AG04449 (cell line): ENCODE measurements at regions not wholly inside any gene's neighbourhood (a gene's known extent, or its start where the extent isn't known, plus 50 kb on each side); places are given as distances from the start of the nearest gene placed in this dataset.

Experiments used
- CTCF ChIA-PET: fragments of 350-600 bp; formaldehyde crosslinking; extraction: SDS; loops from one replicate; lab custom pipeline; 2021; ENCODE audit warnings: antibody characterized with exemption; lab: Yijun Ruan, JAX
- POLR2A ChIA-PET: fragments of 400-600, 350-600 bp; formaldehyde crosslinking; extraction: SDS; loops from one replicate; lab custom pipeline; 2020; ENCODE audit warnings: antibody characterized with exemption, inconsistent platforms; lab: Yijun Ruan, JAX
- DNase-seq: peaks from one replicate; pipeline ENCODE4 v3.0.0-alpha.2; 2010; ENCODE audit warnings: low read depth, low spot score
- H3K4me3 ChIP-seq: 2 replicates; pipeline ENCODE4 v1.5.1; 2011; ENCODE audit warnings: low read depth, mild to moderate bottlenecking, control low read depth, low read length
- TF ChIP-seq, protein P1 (sequence below): IDR thresholded peaks from one replicate; pipeline ENCODE4 v1.5.1; 2011; ENCODE audit warnings: mild to moderate bottlenecking, moderate library complexity, low read length, control low read depth, inconsistent platforms; ENCODE audit not compliant: insufficient read depth; ENCODE audit errors: missing control alignments

DNA sequence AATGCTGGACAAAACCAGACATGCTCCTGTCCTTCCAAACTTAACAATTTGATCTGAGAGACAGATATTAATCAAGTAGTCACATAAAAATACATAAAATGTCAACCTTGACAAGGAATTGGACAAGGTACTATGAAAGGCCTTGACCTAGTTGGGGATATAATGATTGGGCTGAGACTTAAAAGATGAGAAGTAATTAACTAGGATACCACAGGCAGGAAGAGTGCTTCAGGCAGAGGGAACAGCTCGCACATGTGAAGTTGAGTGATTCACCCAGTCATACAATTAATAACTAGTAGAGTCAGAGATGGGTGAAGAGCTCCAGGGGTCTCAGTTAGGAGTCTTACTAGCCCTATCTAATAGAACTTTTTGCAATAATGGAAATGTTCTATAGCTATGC, 259.5 kb downstream of the MSRB3 start:
- no peak for DNase-seq
- TF ChIP-seq, protein P1, sequence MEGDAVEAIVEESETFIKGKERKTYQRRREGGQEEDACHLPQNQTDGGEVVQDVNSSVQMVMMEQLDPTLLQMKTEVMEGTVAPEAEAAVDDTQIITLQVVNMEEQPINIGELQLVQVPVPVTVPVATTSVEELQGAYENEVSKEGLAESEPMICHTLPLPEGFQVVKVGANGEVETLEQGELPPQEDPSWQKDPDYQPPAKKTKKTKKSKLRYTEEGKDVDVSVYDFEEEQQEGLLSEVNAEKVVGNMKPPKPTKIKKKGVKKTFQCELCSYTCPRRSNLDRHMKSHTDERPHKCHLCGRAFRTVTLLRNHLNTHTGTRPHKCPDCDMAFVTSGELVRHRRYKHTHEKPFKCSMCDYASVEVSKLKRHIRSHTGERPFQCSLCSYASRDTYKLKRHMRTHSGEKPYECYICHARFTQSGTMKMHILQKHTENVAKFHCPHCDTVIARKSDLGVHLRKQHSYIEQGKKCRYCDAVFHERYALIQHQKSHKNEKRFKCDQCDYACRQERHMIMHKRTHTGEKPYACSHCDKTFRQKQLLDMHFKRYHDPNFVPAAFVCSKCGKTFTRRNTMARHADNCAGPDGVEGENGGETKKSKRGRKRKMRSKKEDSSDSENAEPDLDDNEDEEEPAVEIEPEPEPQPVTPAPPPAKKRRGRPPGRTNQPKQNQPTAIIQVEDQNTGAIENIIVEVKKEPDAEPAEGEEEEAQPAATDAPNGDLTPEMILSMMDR, result no peak
- H3K4me3 ChIP-seq, result no peak overlapping the region
- ChIA-PET POLR2A (no interaction called here), CTCF (interaction anchor here (0.7 to 2.0 kb wide), 3 partner anchors 18 to 64 kb away, joined by 3 to 10 read pairs (median 5); no protein-coding TSS in a partner anchor)

DNA sequence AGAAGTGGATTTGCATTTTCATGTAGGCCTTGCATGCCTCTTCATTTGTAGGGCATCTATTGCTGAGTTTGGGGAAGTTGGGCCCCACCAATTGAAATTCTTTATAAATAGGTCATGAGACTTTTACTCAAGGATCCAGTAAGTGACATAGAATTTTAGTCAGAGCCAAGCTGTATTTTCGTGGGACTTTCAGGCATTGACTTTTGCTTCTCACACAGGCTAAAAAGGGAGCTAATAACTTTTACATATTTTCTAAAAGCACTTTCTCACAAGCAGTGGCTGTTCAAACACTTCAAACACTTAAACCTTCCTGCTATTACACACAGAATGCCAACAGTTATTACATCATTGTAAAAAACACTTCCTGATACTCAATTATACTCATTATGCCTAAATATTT, 260.5 kb downstream of the MSRB3 start:
- ChIA-PET CTCF (no interaction called here), POLR2A (no interaction called here)
- TF ChIP-seq, protein P1, result no peak
- no peak for DNase-seq
- H3K4me3 ChIP-seq, result no peak overlapping the region

DNA sequence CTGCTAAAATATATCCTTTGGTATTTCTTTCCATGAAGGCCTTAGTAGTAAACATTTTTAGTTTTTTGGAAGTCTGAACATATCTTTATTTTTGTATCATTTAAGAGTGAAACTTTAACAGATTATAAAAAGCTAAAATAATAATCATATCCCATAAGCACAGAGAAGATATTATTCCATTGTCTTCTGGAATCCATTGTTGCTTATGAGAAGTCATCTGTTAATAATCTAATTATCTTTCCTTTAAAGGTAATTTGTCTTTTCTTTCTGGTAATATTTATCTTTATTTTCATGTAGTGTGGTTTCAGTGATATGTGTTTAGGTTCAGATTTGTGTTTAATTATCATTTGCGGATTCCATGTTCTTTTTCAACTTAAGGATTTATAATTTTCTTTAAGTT, 261.7 kb downstream of the MSRB3 start:
- no peak overlapping the region for H3K4me3 ChIP-seq
- DNase-seq, result no peak
- ChIA-PET CTCF (interaction anchor here (1.3 to 1.5 kb wide), 2 partner anchors 17 to 19 kb away, joined by 4 to 5 read pairs; no protein-coding TSS in a partner anchor), POLR2A (no interaction called here)
- TF ChIP-seq, protein P1, result no peak

DNA sequence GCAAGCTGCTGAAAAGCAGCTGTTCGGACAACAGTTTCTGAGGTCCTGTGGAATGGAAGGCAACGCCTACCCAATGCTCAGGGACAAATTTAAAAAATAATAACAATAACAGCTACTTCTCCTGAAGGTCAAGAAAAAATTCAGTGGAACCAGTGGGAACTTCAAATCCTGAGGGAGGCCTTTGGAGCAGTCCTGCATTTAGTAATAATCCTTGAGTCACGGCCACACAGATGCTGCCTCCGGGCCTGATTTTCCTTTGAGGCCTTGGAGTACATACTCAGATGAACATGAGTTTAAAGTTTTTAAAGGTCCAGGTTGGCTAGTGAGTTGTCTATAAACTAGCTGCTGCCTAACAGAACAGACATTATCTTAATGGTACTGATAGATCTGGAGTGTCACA, 268.0 kb downstream of the MSRB3 start:
- no peak for DNase-seq
- no peak overlapping the region for H3K4me3 ChIP-seq
- CTCF ChIA-PET, result interaction anchor here (1.4 to 4.3 kb wide), 3 partner anchors 10 to 55 kb away, joined by 4 to 24 read pairs (median 20); no protein-coding TSS in a partner anchor
- TF ChIP-seq, protein P1, result no peak
- POLR2A ChIA-PET, result no interaction called here

DNA sequence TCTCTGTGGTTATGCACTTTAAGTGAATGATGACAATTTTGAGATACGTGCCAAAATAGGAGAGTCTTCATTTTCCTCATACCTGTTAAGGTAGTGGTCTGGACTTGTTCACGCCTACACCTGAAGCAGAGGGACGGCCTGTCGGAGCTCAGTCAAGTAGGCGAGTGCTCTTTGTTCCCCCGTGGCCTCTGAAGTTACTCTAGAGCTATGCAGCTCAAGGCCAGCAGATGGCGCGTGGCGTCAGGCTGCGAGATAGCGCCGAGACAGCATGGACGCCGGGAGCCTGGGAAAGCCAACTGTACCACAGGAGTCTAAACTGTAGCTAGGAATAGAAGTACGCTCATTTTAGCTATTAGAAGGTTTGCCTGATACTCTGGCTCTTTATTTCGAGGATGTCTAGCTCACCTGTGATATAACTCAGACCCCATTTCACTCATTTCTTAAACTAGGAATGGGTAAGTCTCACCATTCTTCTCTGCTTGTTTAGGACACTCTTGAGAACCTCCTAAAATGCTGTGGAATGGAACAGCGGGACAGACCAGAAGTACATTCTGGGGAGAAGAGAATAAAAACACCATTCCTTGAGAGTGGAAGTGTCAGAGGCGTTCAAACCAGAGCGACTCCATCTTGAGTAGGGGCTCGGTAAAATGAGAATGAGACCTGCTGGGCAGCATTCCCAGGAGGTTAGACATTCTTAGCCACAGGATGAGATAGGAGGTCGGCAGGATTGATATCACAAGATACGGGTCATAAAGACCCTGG, 267.4 kb upstream of the HMGA2 start:
- H3K4me3 ChIP-seq, result no peak overlapping the region
- DNase-seq, result no peak
- ChIA-PET POLR2A (interaction anchor here (1.1 kb wide), 1 partner anchor 20 kb away, joined by 4 read pairs; no protein-coding TSS in a partner anchor), CTCF (interaction anchor here (0.6 to 2.8 kb wide), 48 partner anchors 9 to 551 kb away, joined by 3 to 24 read pairs (median 4); no protein-coding TSS in a partner anchor)
- TF ChIP-seq, protein P1, result peak; percentile 93
